HG03108 (cell line): ENCODE measurements at regions not wholly inside any gene's neighbourhood (a gene's known extent, or its start where the extent isn't known, plus 50 kb on each side); places are given as distances from the start of the nearest gene placed in this dataset.

ENCODE experiments used
- ATAC-seq: cut with Tn5 transposase; IDR thresholded peaks from one replicate; pipeline ENCODE4 v1.9.1; 2021; ENCODE audit warnings: moderate library complexity; ENCODE audit not compliant: unreplicated experiment

- no peak for ATAC-seq
Measured at GRCh38 chr11:32161293-32161692, 70.4 kb downstream of the RCN1 start.

GRCh38 chr11:32162351-32162750 is 71.5 kb downstream of the RCN1 start:
- ATAC-seq: no peak

GRCh38 chr11:32162906-32163305 is 72.0 kb downstream of the RCN1 start:
- no peak for ATAC-seq

- ATAC-seq: no peak
Measured at GRCh38 chr11:32163557-32163956, 72.7 kb downstream of the RCN1 start.

- no peak for ATAC-seq
Measured at GRCh38 chr11:32164836-32165235, 74.0 kb downstream of the RCN1 start.

GRCh38 chr11:32168924-32169323 is 78.0 kb downstream of the RCN1 start:
- ATAC-seq: no peak

- no peak for ATAC-seq
Measured at GRCh38 chr11:32171445-32171844, 80.6 kb downstream of the RCN1 start.

- ATAC-seq: no peak
Measured at GRCh38 chr11:32172041-32172847, 81.4 kb downstream of the RCN1 start.

- no peak for ATAC-seq
Measured at GRCh38 chr11:32172848-32173834, 82.3 kb downstream of the RCN1 start.

- ATAC-seq: no peak
Measured at GRCh38 chr11:32173977-32174376, 83.1 kb downstream of the RCN1 start.

- ATAC-seq: peak; percentile 71
Measured at GRCh38 chr11:32176223-32176934, 85.5 kb downstream of the RCN1 start.

GRCh38 chr11:32178692-32179091 is 87.8 kb downstream of the RCN1 start:
- ATAC-seq: no peak

- no peak for ATAC-seq
Measured at GRCh38 chr11:32183512-32183911, 92.6 kb downstream of the RCN1 start.

- no peak for ATAC-seq
Measured at GRCh38 chr11:32184041-32184722, 93.3 kb downstream of the RCN1 start.

- no peak for ATAC-seq
Measured at GRCh38 chr11:32184723-32185376, 94.0 kb downstream of the RCN1 start.

GRCh38 chr11:32186118-32186517 is 95.2 kb downstream of the RCN1 start:
- ATAC-seq: no peak

- no peak for ATAC-seq
Measured at GRCh38 chr11:32187111-32187510, 96.2 kb downstream of the RCN1 start.

- ATAC-seq: no peak
Measured at GRCh38 chr11:32188785-32189184, 97.9 kb downstream of the RCN1 start.

GRCh38 chr11:32196137-32196536 is 105.3 kb downstream of the RCN1 start:
- ATAC-seq: no peak

GRCh38 chr11:32198053-32198452 is 107.2 kb downstream of the RCN1 start:
- no peak for ATAC-seq
